Right lung (tissue), 2 donors: ENCODE measurements at regions not wholly inside any gene's neighbourhood (a gene's known extent, or its start where the extent isn't known, plus 50 kb on each side); places are given as distances from the start of the nearest gene placed in this dataset.
"Not testable (repeated sequence)": the region's sequence is repeated elsewhere in the genome, so short reads cannot be mapped to it uniquely, and the experiment has no call there.

Source experiments
- DNase-seq, 2 donors: peaks; one replicate each; pipeline ENCODE4 v3.0.0-alpha.2; 2013

- no peak for DNase-seq
Measured at GRCh38 chr14:84436528-84436927, 1093.4 kb upstream of the FLRT2 start.

GRCh38 chr14:84442521-84442920 lies 1087.4 kb upstream of the FLRT2 start:
- no peak for DNase-seq

DNA sequence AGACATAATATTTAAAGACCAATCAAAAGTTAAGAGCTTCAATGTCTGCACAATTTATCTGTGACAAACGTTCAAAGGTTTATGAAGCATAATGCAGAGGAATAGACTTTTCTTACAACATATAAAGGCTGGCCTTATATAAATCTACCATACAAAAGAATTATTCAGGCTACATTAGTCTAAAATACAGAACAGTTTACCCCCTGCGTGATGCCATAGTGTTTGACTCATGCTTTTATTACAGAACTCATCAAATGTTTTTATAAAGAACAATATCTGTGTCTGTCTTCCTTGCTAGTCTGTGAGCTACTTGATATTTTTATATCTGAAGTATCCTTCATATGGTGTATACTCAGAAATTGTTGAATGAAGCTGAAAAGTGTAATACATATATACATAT lies 1084.5 kb upstream of the FLRT2 start:
- no peak for DNase-seq

GRCh38 chr14:84446250-84446649 lies 1083.7 kb upstream of the FLRT2 start:
- DNase-seq: no peak

- DNase-seq: no peak
Measured at GRCh38 chr14:84453307-84453950, 1076.5 kb upstream of the FLRT2 start.

DNA sequence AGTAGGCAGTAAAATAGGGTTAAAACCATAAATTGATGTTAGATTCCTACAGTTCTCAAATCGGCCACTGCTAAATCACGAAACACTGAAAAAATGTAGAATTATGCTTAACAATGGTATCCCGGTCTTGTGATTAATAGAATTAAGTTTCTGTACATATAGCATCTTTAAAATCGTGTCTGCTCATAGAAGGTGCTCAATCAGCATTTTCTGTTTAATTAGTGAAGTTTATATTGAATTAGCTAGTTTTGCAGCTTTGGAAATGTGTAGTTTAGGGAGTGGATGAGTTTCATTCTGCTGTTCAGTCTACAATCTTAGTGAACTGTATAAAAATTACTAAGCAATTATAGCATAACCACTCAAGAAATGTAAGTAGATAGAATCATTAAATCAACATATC lies 1075.8 kb upstream of the FLRT2 start:
- DNase-seq: no peak

DNA sequence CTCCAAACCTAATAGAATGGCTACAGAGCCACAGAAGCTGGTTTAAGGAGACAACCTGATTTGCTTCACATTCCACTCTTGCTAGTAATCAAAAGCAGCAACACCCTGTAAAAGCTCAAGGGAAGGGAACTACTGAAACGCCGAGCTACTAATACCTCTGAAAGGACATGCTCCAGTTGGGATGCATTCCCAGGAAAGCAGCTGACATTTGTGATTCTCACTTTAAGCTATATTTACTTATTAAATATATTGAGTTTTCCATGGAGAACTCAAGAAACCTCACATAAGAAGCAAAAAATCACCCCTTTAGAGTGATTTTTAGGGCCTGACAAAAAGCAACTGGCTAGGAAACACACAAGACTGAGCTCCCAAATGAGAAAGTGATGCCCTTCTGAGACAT lies 1073.0 kb upstream of the FLRT2 start:
- DNase-seq: peak in 1 of 2 donors; percentile 19

DNA sequence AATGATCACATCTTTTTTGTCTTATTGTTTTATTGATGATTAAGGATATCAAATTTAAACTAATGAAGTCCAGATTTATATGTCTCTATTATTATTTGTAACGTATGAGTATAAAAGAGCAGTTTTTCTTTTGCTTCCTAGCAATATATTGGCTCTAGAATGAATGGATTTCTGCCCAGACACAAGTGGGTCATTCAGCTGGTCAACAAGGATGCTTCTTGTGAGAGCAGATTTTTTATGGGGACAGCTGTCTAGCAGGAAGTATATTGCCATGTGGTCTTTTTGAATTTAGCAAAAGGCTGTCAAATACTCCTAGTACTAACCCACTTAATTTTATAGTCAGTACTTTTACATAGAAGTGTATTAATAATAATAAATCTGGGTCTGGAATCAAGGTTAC lies 1071.1 kb upstream of the FLRT2 start:
- DNase-seq: no peak

DNA sequence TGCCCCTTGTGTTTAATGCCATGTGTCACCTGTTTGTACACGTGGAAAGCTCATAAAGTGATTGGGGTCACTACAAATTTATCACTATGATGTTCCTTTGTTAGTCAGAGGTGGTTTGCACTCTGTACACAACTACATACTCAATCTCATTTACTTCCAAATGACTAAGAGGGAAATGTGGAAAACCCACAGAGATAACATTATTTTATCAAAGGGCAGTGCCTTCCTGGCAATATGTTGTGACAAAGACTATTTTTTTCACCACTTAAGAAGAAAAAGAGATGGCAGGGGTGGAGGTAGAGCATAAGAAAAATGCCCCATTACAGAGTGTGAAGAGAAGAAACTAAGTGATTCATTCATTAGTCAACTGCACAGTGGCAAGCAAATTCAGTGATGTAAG lies 1064.1 kb upstream of the FLRT2 start:
- no peak for DNase-seq

DNA sequence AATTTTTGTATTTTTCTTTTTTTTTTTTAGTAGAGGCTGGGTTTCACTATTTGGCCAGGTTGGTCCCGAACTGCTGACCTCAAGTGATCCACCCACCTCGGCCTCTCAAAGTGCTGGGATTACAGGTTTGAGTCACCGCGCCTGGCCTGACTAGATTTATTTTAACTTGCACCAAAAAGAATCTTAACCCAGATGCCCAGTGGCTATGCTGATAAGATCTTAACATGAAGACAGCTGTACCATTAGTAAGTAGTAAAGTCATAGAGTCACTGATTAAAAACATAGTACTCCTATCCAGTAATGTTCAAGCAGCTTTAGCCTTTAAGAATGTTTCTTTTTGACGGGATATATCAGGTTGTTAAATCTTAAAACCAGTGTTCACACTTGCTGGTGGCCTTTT lies 1061.8 kb upstream of the FLRT2 start:
- no peak for DNase-seq

DNA sequence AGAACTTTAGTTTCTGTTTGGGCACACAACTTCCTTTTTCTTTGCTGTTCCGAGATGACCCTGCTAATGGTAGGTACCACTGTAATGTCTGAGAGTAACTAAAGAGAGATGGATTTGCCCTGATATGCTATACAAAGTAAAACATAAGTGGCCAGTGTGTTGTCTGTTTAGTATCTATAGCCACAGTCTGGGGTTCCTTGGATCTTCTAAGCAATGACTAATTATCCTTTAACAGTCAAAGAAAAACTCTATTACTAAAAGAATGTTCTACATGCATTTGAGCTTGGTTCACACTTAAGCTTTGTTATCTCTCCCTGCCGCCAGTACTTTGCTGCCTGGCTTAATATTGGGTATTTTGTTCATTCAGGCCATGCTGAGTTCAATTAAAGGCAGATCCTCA lies 1051.9 kb upstream of the FLRT2 start:
- no peak for DNase-seq

DNA sequence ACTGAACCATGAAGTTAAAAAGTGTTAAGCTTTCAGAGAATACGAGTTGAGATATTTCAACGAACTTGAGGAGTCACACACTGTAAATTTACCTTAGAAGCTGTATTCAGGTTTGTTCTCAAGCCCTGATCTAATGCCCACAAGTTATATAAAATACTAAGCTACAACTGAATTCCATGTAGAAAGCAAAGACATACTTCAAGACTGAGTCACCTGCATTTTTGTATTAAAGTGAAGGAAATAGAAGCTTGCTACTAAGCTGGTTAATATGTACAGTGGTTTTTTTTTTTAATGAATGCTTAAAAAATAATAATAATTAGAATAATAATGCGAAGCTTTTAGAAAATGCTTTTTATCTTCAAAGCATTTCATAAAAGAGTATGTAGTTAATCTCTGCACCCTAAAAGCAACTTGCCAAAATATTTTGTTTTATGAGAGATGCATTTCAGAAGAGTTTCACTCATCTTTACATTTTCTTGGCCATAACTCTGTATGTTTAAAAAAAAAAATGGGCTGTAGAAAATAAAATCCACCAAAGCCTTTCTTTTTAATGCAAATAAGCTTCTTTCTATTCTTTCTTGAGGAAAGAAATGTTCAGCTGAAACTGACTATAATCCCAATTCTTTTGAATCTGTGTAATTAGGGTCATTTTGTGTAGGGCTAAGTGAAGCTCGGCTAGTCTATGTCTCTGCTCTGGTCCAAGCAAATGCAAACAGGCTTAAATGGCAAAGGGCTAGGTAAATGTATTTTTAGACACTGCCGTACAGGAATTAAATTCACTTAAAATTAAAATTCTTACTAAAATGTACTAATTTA lies 1047.5 kb upstream of the FLRT2 start:
- DNase-seq: no peak

DNA sequence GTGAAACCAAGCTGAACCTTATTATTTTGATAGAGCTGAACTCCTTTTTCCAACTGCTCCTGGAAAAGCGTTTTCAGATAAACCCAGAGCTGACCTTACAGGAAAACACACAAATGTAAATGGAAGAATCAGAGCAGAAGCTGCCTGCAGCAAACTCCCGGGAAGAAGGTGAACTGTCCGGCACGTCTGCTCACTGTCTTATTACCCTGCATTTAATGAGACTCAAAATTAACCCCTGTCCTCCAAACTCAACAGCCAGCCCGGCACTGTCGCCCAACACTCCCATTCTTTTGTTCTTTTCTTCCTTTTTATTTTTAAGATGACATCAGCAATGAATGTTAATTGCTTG lies 1046.9 kb upstream of the FLRT2 start:
- DNase-seq: no peak

GRCh38 chr14:84484243-84484642 lies 1045.7 kb upstream of the FLRT2 start:
- not testable (repeated sequence) for DNase-seq

- no peak for DNase-seq
Measured at GRCh38 chr14:84485036-84485435, 1044.9 kb upstream of the FLRT2 start.

- no peak for DNase-seq
Measured at GRCh38 chr14:84490081-84490480, 1039.9 kb upstream of the FLRT2 start.

DNA sequence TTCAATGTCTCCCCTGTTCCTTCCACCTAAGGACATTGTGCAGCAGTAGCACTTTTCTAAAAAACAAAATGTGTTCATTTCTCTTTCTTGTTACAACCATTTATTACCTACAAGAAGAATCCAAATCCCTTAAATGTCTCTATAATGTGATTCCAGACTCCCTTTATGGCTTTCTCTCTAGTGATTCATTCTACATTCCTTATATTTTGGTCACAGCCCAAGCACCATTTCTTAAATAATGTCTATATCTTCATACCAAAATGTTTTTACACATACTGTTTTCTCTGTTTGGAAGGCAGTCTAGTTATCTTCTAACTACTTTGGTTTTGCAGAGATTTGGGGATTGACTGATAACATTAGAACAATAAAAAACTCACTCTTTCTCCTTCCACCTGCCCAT lies 1037.3 kb upstream of the FLRT2 start:
- no peak for DNase-seq

GRCh38 chr14:84493779-84494178 lies 1036.2 kb upstream of the FLRT2 start:
- DNase-seq: no peak

GRCh38 chr14:84496677-84497076 lies 1033.3 kb upstream of the FLRT2 start:
- DNase-seq: no peak

DNA sequence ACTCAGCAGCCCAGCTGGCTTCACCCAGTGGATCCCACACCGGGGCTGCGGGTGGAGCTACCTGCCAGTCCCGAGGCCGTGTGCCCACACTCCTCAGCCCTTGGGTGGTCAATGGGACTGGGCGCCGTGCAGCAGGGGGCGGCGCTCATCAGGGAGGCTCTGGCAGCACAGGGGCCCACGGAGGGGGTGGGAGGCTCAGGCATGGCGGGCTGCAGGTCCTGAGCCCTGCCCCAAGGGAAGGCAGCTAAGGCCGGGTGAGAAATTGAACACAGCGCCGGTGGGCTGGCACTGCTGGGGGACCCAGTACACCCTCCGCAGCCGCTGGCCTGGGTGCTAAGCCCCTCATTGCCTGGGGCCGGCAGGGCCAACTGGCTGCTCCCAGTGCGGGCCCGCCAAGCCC lies 1017.1 kb upstream of the FLRT2 start:
- not testable (repeated sequence) for DNase-seq

DNA sequence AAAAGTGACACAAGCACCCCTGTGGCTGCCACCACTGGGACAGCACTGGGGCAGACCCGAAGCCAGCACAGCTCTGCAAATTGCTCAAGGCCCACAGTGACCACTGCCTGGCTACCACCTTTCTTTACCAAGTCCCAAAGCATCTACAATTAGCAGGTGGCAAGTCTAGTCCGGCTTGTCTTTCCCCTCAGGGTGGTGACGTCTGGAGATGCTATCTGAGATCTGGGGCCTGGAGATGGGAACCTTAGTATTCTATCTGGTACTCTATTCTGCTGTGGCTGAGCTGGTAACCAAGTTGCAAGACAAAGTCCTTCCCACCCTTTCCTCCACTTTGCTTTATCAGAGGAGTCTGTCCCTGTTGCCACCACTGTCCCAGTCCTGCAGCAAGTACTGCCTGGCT lies 1010.1 kb upstream of the FLRT2 start:
- no peak for DNase-seq

DNA sequence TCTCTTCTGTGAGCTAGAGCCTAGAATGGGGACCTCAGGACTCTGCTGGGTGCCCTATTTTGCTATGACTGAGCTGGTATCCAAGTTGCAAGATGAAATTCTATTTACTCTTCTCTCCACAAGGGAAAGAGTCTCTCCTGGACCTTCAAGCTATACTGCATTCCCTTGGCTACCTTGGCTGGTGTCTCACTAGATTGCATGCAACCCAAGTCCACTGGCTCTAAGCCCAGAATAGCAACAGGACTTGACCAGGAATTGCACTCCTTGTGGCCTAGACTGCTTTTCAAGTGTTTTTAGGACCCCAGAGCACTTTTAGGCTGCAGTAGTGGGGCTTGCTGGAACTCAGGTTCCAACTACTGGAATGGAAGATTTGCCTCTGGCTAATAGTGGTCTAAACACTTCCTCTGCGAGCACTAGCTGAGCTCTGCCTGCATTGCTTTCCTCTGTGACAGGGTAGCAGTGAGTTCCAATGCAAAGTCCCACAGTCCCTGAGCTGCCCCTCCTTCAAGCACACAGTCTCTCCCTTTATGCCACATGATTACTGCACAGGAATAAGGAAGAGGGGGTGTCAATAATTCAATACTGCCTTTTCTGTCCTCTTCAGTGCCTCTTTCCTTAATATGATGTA lies 1009.1 kb upstream of the FLRT2 start:
- DNase-seq: no peak

DNA sequence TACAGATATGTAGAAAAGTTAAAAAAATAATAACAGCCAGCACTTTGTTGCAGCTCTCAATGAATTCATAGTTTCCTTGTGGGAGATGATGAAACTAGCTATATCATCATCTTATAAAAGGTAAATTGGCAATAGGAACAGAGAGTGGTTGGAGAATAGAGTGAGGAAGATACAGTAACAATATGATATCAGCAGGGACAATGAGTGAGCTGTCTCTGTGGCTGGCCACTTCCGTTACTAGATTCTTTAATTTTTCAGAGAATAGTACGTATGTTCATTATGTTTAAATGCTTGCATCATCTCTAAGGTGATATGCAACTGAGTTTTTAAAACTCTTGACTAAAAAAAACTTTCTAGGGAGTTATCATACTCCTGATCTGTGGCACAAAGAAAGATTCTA lies 1006.2 kb upstream of the FLRT2 start:
- no peak for DNase-seq
